GM23248 (cell line): ENCODE measurements at regions not wholly inside any gene's neighbourhood (a gene's known extent, or its start where the extent isn't known, plus 50 kb on each side); places are given as distances from the start of the nearest gene placed in this dataset.
A peak's percentile ranks its signal among the peaks of the same experiment; 100 is the strongest.

Experiments used
- DNase-seq: peaks from one replicate; pipeline ENCODE4 v3.0.0-alpha.2; 2015
- H2AFZ ChIP-seq: fragments of 200-600 bp; sonication (generic); 2 replicates; pipeline ENCODE4 v1.6.1; 2016; ENCODE audit warnings: antibody characterized with exemption
- H3F3A ChIP-seq: fragments of 200-600 bp; sonication (generic); 2 replicates; pipeline ENCODE4 v1.6.1; 2016; ENCODE audit warnings: mild to moderate bottlenecking, antibody characterized with exemption, mixed run types; ENCODE audit not compliant: insufficient read depth
- H3K27ac ChIP-seq: fragments of 200-600 bp; sonication (generic); 2 replicates; pipeline ENCODE4 v1.5.1; 2016; ENCODE audit warnings: mild to moderate bottlenecking
- H3K27me3 ChIP-seq: fragments of 200-600 bp; sonication (generic); replicated peaks from 2 replicates; pipeline ENCODE4 v1.6.1; 2016; ENCODE audit warnings: mild to moderate bottlenecking; ENCODE audit not compliant: insufficient read depth
- H3K36me3 ChIP-seq: fragments of 200-600 bp; sonication (generic); 2 replicates; pipeline ENCODE4 v1.6.1; 2016; ENCODE audit warnings: low read depth, mild to moderate bottlenecking
- H3K4me1 ChIP-seq: fragments of 200-600 bp; sonication (generic); 2 replicates; pipeline ENCODE4 v1.6.1; 2016; ENCODE audit warnings: mild to moderate bottlenecking; ENCODE audit not compliant: insufficient read depth
- H3K4me2 ChIP-seq: fragments of 200-600 bp; sonication (generic); one replicate; pipeline ENCODE4 v1.6.1; 2016; ENCODE audit warnings: mild to moderate bottlenecking; ENCODE audit not compliant: unreplicated experiment
- H3K4me3 ChIP-seq: fragments of 200-600 bp; sonication (generic); 2 replicates; pipeline ENCODE4 v1.5.1; 2016; ENCODE audit warnings: mild to moderate bottlenecking
- H3K79me2 ChIP-seq: fragments of 200-600 bp; sonication (generic); 2 replicates; pipeline ENCODE4 v1.6.1; 2016; ENCODE audit warnings: mild to moderate bottlenecking; ENCODE audit not compliant: insufficient read depth
- H3K9ac ChIP-seq: fragments of 200-600 bp; sonication (generic); 2 replicates; pipeline ENCODE4 v1.6.1; 2016; ENCODE audit warnings: mild to moderate bottlenecking
- H3K9me2 ChIP-seq: fragments of 200-600 bp; sonication (generic); 2 replicates; pipeline ENCODE4 v1.6.1; 2016; ENCODE audit warnings: mixed run types, mild to moderate bottlenecking, moderate library complexity; ENCODE audit not compliant: insufficient read depth
- H3K9me3 ChIP-seq: fragments of 200-600 bp; sonication (generic); one replicate; pipeline ENCODE4 v1.6.1; 2017; ENCODE audit warnings: low read depth
- H4K20me1 ChIP-seq: fragments of 200-600 bp; sonication (generic); 2 replicates; pipeline ENCODE4 v1.6.0; 2016; ENCODE audit not compliant: insufficient read depth
- EZH2 ChIP-seq: fragments of 200-600 bp; sonication (generic); IDR thresholded peaks from 2 replicates; pipeline ENCODE4 v1.6.1; 2018; ENCODE audit warnings: antibody characterized with exemption, mild to moderate bottlenecking; ENCODE audit not compliant: insufficient read depth, poor library complexity, severe bottlenecking
- EZH2phosphoT487 ChIP-seq: fragments of 200-600 bp; sonication (generic); IDR thresholded peaks from 2 replicates; pipeline ENCODE4 v1.6.1; 2018; ENCODE audit warnings: antibody characterized with exemption, moderate library complexity, mild to moderate bottlenecking, low read depth; ENCODE audit not compliant: insufficient read depth
- WGBS, 2 experiments: methylation state at CpG; one replicate each; pipeline ENCODE4 v1.1.6; 2015 to 2017; ENCODE audit warnings: low lambda C conversion rate in 2 of 2, low coverage in 1 of 2; ENCODE audit errors: missing lambda C conversion rate in 2 of 2; 5-methylcytosine and 5-hydroxymethylcytosine counted together
- in situ Hi-C: fragments of 300-500 bp; cut with MboI; formaldehyde crosslinking; loops from 2 replicates; pipeline ENCODE4 v1.15.0; 2020

- H3K27ac ChIP-seq = no peak overlapping the region
- in situ Hi-C loops = no loop called here
- 79 to 89% methylated on average over 5 of the region's 5 CpGs for WGBS, 2 experiments
These were observed 625.6 kb upstream of the FAM241A start for GRCh38 chr4:111519683-111520082.

GRCh38 chr4:111530446-111530845 is 614.8 kb upstream of the FAM241A start:
- DNase-seq = no peak
- no peak overlapping the region for H3K9ac ChIP-seq
- H3K4me1 ChIP-seq = no peaks in the 10 kb centered on the region
- TF ChIP-seq EZH2phosphoT487 = no peak
- no peak for TF ChIP-seq EZH2
- H3K9me3 ChIP-seq = no peaks in the 10 kb centered on the region
- H4K20me1 ChIP-seq = no peaks in the 10 kb centered on the region
- H3K36me3 ChIP-seq = no peaks in the 10 kb centered on the region
- H3K4me3 ChIP-seq = no peak overlapping the region
- in situ Hi-C loops = no loop called here
- H2AFZ ChIP-seq = no peak overlapping the region
- H3K4me2 ChIP-seq = no peak overlapping the region
- H3K27me3 ChIP-seq = no peaks in the 10 kb centered on the region
- 50% methylated on average over 2 of the region's 2 CpGs for WGBS, 2 experiments
- H3F3A ChIP-seq = no peaks in the 10 kb centered on the region
- no peak overlapping the region for H3K27ac ChIP-seq
- H3K9me2 ChIP-seq = no peaks in the 10 kb centered on the region
- no peaks in the 10 kb centered on the region for H3K79me2 ChIP-seq

More at GRCh38 chr4:111519683-111520082, 625.6 kb upstream of the FAM241A start:
- Histone ChIP-seq H3K4me3 (no peak overlapping the region), H3K4me1 (0 out of 2 replicates have a peak, but pooled peaks cover 7% of the 10 kb centered on the region), H2AFZ (0 out of 2 replicates have a peak overlapping the region, but pooled peaks have one; percentile 15), H3K9ac (no peak overlapping the region), H3F3A (0 out of 2 replicates have a peak, but pooled peaks cover 11% of the 10 kb centered on the region), H3K27me3 (no peaks in the 10 kb centered on the region), H4K20me1 (no peaks in the 10 kb centered on the region), H3K9me3 (no peaks in the 10 kb centered on the region), H3K79me2 (no peaks in the 10 kb centered on the region), H3K4me2 (no peak overlapping the region), H3K36me3 (no peaks in the 10 kb centered on the region), H3K9me2 (no peaks in the 10 kb centered on the region)
- TF ChIP-seq EZH2phosphoT487 (no peak), EZH2 (no peak)
- DNase-seq = no peak

GRCh38 chr4:111535792-111536191 is 609.5 kb upstream of the FAM241A start:
- no peak overlapping the region for H3K4me2 ChIP-seq
- H3K9me2 ChIP-seq = no peaks in the 10 kb centered on the region
- no peak for DNase-seq
- no peaks in the 10 kb centered on the region for H3K36me3 ChIP-seq
- H4K20me1 ChIP-seq = no peaks in the 10 kb centered on the region
- WGBS, 2 experiments = 19 to 36% methylated on average over 1 of the region's 1 CpG
- in situ Hi-C loops = no loop called here
- no peaks in the 10 kb centered on the region for H3K79me2 ChIP-seq
- no peak for TF ChIP-seq EZH2
- no peak overlapping the region for H3K27ac ChIP-seq
- H3K9me3 ChIP-seq = no peaks in the 10 kb centered on the region
- peaks cover 11% of the 10 kb centered on the region for H3F3A ChIP-seq
- no peaks in the 10 kb centered on the region for H3K27me3 ChIP-seq
- no peak overlapping the region for H2AFZ ChIP-seq
- no peak overlapping the region for H3K4me3 ChIP-seq
- H3K4me1 ChIP-seq = peaks cover 21% of the 10 kb centered on the region
- H3K9ac ChIP-seq = no peak overlapping the region

DNA sequence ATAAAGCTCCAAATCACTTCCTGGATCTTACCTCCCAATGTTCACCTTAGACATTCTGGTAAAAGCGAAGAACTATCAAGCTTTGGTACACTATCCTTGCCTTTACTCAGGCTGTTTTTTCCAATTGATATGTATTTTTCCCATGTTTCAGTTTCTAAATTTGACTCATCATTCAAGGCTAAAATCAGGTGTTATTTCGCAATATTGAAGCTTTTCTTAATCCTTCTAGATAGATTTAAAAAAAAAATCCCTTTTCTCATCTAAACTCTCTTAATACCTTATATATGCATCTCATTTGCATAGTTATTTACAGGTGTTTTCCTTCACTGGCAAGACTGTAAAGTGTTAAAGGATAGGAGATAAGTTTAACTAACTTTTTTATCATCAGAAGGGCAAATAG is 608.1 kb upstream of the FAM241A start:
- Histone ChIP-seq H3K4me1 (peaks cover 32% of the 10 kb centered on the region), H3K27me3 (no peaks in the 10 kb centered on the region), H3K27ac (no peak overlapping the region), H3K4me2 (peak overlapping the region; percentile 56), H3K9me3 (no peaks in the 10 kb centered on the region), H3K9me2 (no peaks in the 10 kb centered on the region), H2AFZ (0 out of 2 replicates have a peak overlapping the region, but pooled peaks have one; percentile 4), H3K36me3 (no peaks in the 10 kb centered on the region), H3K4me3 (no peak overlapping the region), H4K20me1 (no peaks in the 10 kb centered on the region), H3F3A (peaks cover 25% of the 10 kb centered on the region), H3K79me2 (no peaks in the 10 kb centered on the region), H3K9ac (no peak overlapping the region)
- TF ChIP-seq EZH2 = no peak
- TF ChIP-seq EZH2phosphoT487 = no peak
- in situ Hi-C loops = no loop called here
- WGBS, 2 experiments = 92 to 95% methylated on average over 2 of the region's 2 CpGs
- DNase-seq = peak; percentile 48

- H4K20me1 ChIP-seq = no peaks in the 10 kb centered on the region
- no peaks in the 10 kb centered on the region for H3K79me2 ChIP-seq
- no peaks in the 10 kb centered on the region for H3K36me3 ChIP-seq
- peak overlapping the region; percentile 46 for H2AFZ ChIP-seq
- H3K9me2 ChIP-seq = no peaks in the 10 kb centered on the region
- in situ Hi-C loops = no loop called here
- peak overlapping the region; percentile 56 for H3K4me2 ChIP-seq
- H3F3A ChIP-seq = peaks cover 27% of the 10 kb centered on the region
- H3K27ac ChIP-seq = 0 out of 2 replicates have a peak overlapping the region, but pooled peaks have one; percentile 9
- H3K4me1 ChIP-seq = peaks cover 36% of the 10 kb centered on the region
- no peak overlapping the region for H3K9ac ChIP-seq
- H3K9me3 ChIP-seq = no peaks in the 10 kb centered on the region
- 0 out of 2 replicates have a peak overlapping the region, but pooled peaks have one; percentile 8 for H3K4me3 ChIP-seq
- WGBS, 2 experiments = 7 to 11% methylated on average over 3 of the region's 3 CpGs
- DNase-seq = peak; percentile 62
- TF ChIP-seq EZH2 (no peak), EZH2phosphoT487 (no peak)
- no peaks in the 10 kb centered on the region for H3K27me3 ChIP-seq
These were observed 607.4 kb upstream of the FAM241A start for GRCh38 chr4:111537871-111538270.
